ENCODE measurements at regions not wholly inside any gene's neighbourhood (a gene's known extent, or its start where the extent isn't known, plus 50 kb on each side); places are given as distances from the start of the nearest gene placed in this dataset.

- H3K27me3 ChIP-seq (ENCODE audit: low read length) = no peaks in the 10 kb centered on the region
- no peak overlapping the region for H3K27ac ChIP-seq (ENCODE audit: low read depth, low read length)
- no peaks in the 10 kb centered on the region for H3K9me2 ChIP-seq (replicated peaks; ENCODE audit: insufficient read depth, low read length)
- H2AFZ ChIP-seq (ENCODE audit: low read depth, low read length, severe bottlenecking) = no peak overlapping the region
- H3F3A ChIP-seq (ENCODE audit: insufficient read depth) = no peaks in the 10 kb centered on the region
- H3K4me3 ChIP-seq (ENCODE audit: insufficient read depth, low read length, poor library complexity, severe bottlenecking) = no peak overlapping the region
- no peaks in the 10 kb centered on the region for H3K9me3 ChIP-seq (ENCODE audit: insufficient read depth, low read length)
- H3K9ac ChIP-seq (ENCODE audit: low read length) = no peak overlapping the region
- no peak overlapping the region for H3K4me2 ChIP-seq (ENCODE audit: low read depth, low read length, poor library complexity, severe bottlenecking)
- no peaks in the 10 kb centered on the region for H3K79me2 ChIP-seq (ENCODE audit: insufficient read depth, low read length)
- no peaks in the 10 kb centered on the region for H4K20me1 ChIP-seq (ENCODE audit: low read depth, low read length)
- TF ChIP-seq EZH2phosphoT487 (conservative IDR thresholded peaks at IDR 0.05; ENCODE audit: low read length) = no peak
- TF ChIP-seq, protein P1, sequence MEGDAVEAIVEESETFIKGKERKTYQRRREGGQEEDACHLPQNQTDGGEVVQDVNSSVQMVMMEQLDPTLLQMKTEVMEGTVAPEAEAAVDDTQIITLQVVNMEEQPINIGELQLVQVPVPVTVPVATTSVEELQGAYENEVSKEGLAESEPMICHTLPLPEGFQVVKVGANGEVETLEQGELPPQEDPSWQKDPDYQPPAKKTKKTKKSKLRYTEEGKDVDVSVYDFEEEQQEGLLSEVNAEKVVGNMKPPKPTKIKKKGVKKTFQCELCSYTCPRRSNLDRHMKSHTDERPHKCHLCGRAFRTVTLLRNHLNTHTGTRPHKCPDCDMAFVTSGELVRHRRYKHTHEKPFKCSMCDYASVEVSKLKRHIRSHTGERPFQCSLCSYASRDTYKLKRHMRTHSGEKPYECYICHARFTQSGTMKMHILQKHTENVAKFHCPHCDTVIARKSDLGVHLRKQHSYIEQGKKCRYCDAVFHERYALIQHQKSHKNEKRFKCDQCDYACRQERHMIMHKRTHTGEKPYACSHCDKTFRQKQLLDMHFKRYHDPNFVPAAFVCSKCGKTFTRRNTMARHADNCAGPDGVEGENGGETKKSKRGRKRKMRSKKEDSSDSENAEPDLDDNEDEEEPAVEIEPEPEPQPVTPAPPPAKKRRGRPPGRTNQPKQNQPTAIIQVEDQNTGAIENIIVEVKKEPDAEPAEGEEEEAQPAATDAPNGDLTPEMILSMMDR (IDR thresholded peaks at IDR 0.05; ENCODE audit: insufficient read depth, low read length, poor library complexity, severe bottlenecking) = no peak
- no peaks in the 10 kb centered on the region for H3K36me3 ChIP-seq (ENCODE audit: low read length)
Measured at GRCh38 chr5:51657340-51658240, 274.3 kb downstream of the ISL1 start.

GRCh38 chr5:51661646-51662265, 278.5 kb downstream of the ISL1 start:
- TF ChIP-seq, protein P1 (IDR thresholded peaks at IDR 0.05; ENCODE audit: insufficient read depth, low read length, poor library complexity, severe bottlenecking) = no peak
- TF ChIP-seq EZH2phosphoT487 (conservative IDR thresholded peaks at IDR 0.05; ENCODE audit: low read length) = no peak
- no peaks in the 10 kb centered on the region for H3K27me3 ChIP-seq (ENCODE audit: low read length)
- no peak overlapping the region for H3K4me2 ChIP-seq (ENCODE audit: low read depth, low read length, poor library complexity, severe bottlenecking)
- no peaks in the 10 kb centered on the region for H4K20me1 ChIP-seq (ENCODE audit: low read depth, low read length)
- no peaks in the 10 kb centered on the region for H3K9me2 ChIP-seq (replicated peaks; ENCODE audit: insufficient read depth, low read length)
- H3K9ac ChIP-seq (ENCODE audit: low read length) = no peak overlapping the region
- H3K27ac ChIP-seq (ENCODE audit: low read depth, low read length) = no peak overlapping the region
- no peaks in the 10 kb centered on the region for H3F3A ChIP-seq (ENCODE audit: insufficient read depth)
- H2AFZ ChIP-seq (ENCODE audit: low read depth, low read length, severe bottlenecking) = no peak overlapping the region
- no peaks in the 10 kb centered on the region for H3K9me3 ChIP-seq (ENCODE audit: insufficient read depth, low read length)
- no peaks in the 10 kb centered on the region for H3K36me3 ChIP-seq (ENCODE audit: low read length)
- no peaks in the 10 kb centered on the region for H3K79me2 ChIP-seq (ENCODE audit: insufficient read depth, low read length)
- no peak overlapping the region for H3K4me3 ChIP-seq (ENCODE audit: insufficient read depth, low read length, poor library complexity, severe bottlenecking)

DNA sequence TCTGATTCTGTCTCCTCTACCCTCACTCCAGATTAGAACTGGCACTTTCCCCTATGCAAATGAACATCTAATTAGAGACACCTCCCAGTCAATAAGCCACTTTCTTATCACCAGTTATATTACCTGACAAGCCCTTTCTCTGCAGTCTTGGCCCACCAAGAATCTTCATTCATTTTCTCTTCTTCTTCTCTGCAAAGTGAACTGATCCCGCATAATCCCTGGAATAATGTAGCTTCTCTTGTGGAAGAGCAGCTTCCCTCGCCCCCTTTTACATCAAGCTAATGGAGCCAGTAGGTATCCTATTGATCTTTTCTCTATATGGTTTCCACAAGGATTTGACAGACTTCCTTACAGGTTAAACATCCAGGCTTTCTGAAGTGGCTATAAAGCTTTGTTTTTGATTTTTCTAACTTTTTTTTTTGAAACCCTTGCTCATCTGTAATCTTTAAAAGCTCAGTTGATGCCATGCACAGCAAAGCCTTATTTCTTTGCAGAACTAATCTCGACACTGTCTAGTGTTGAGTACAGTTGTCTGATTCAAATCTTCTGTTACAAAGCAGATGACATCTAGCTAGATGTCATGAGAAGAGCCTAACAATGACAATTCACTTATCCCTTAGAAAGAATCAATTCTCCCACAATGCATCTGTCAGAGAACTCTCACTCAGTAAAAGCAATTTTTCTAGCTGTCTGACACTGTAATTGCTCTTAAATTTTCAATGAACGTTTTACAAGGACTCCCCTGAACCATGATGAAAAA, 281.4 kb downstream of the ISL1 start:
- Histone ChIP-seq H3K9ac (ENCODE audit: low read length) (no peak overlapping the region), H3K36me3 (ENCODE audit: low read length) (no peaks in the 10 kb centered on the region), H2AFZ (ENCODE audit: low read depth, low read length, severe bottlenecking) (no peak overlapping the region), H3K9me3 (ENCODE audit: insufficient read depth, low read length) (no peaks in the 10 kb centered on the region), H3K4me2 (ENCODE audit: low read depth, low read length, poor library complexity, severe bottlenecking) (no peak overlapping the region), H3K9me2 (replicated peaks; ENCODE audit: insufficient read depth, low read length) (no peaks in the 10 kb centered on the region), H3K27me3 (ENCODE audit: low read length) (no peaks in the 10 kb centered on the region), H3K4me3 (ENCODE audit: insufficient read depth, low read length, poor library complexity, severe bottlenecking) (no peak overlapping the region), H3K79me2 (ENCODE audit: insufficient read depth, low read length) (no peaks in the 10 kb centered on the region), H3K27ac (ENCODE audit: low read depth, low read length) (no peak overlapping the region), H3F3A (ENCODE audit: insufficient read depth) (no peaks in the 10 kb centered on the region), H4K20me1 (ENCODE audit: low read depth, low read length) (no peaks in the 10 kb centered on the region)
- no peak for TF ChIP-seq EZH2phosphoT487 (conservative IDR thresholded peaks at IDR 0.05; ENCODE audit: low read length)
- TF ChIP-seq, protein P1 (IDR thresholded peaks at IDR 0.05; ENCODE audit: insufficient read depth, low read length, poor library complexity, severe bottlenecking) = no peak

Data from SU-DHL-6 (cell line).